Ovary (tissue), 7 donors: ENCODE measurements at regions not wholly inside any gene's neighbourhood (a gene's known extent, or its start where the extent isn't known, plus 50 kb on each side); places are given as distances from the start of the nearest gene placed in this dataset.

Experiments used
- DNase-seq, 5 donors: peaks; one replicate each; pipeline ENCODE4 v3.0.0-alpha.2; 2019 to 2020
- H3K27ac ChIP-seq, 2 donors: fragments of 200-600 bp; one replicate each; pipeline versions ENCODE4 v1.5.1 to v1.8.0; 2019 to 2022
- H3K27me3 ChIP-seq: fragments of 200-600 bp; one replicate; pipeline ENCODE4 v1.8.0; 2022
- H3K36me3 ChIP-seq: fragments of 200-600 bp; sonication (generic); one replicate; pipeline ENCODE4 v1.5.1; 2019
- H3K4me1 ChIP-seq: one replicate; pipeline ENCODE4 v1.8.1; 2013; ENCODE audit warnings: mild to moderate bottlenecking, moderate library complexity; ENCODE audit not compliant: insufficient read depth
- H3K4me3 ChIP-seq: fragments of 200-600 bp; sonication (generic); one replicate; pipeline ENCODE4 v1.5.1; 2017
- H3K9me3 ChIP-seq, 2 donors: fragments of 200-600 bp in 1 of 2; sonication (generic) in 1 of 2; one replicate each; pipeline versions ENCODE4 v1.5.1 to v1.8.1; 2013 to 2019; ENCODE audit warnings: mild to moderate bottlenecking in 1 of 2, moderate library complexity in 1 of 2
- EP300 ChIP-seq: sonication (generic); formaldehyde crosslinking; IDR thresholded peaks from one replicate; pipeline ENCODE4 v1.6.1; 2017; ENCODE audit warnings: antibody characterized with exemption
- POLR2A ChIP-seq: fragments of 450-650 bp; IDR thresholded peaks from one replicate; pipeline ENCODE4 v1.6.1; 2017; ENCODE audit warnings: antibody characterized with exemption, mild to moderate bottlenecking, moderate library complexity
- WGBS, 3 donors: extraction: QIAGEN DNeasy Blood & Tissue Kit in 1 of 3; methylation state at CpG; one replicate each; pipeline versions ENCODE4 v1.1.5 to v1.1.7; 2013 to 2017; 5-methylcytosine and 5-hydroxymethylcytosine counted together
- intact Hi-C, 4 donors: fragments of 100-400 bp; cut with DNase I; formaldehyde crosslinking; loops; one replicate each; pipeline versions ENCODE4 v1.11.0 to v1.15.1; 2022 to 2023
- TF ChIP-seq, protein P1 (sequence below), 3 donors: fragments of 450-650 bp in 2 of 3; fragments of 200-600 bp in 1 of 3; IDR thresholded peaks; one replicate each; pipeline versions ENCODE4 v1.5.1 to v1.8.0; 2016 to 2022; ENCODE audit warnings: antibody characterized with exemption in 3 of 3, mild to moderate bottlenecking in 1 of 3
- donor health status: DM: no; HTN: no; CAD: no; lungs with moderate emphysema.
- donor health status: DM: no; HTN: no; CAD: no.
- donor health status: Bipolar disorder and iron deficiency.
- donor health status: DM: no; HTN: no; CAD: no.
- donor health status: DM: yes; HTN: yes; CAD: no.

DNA sequence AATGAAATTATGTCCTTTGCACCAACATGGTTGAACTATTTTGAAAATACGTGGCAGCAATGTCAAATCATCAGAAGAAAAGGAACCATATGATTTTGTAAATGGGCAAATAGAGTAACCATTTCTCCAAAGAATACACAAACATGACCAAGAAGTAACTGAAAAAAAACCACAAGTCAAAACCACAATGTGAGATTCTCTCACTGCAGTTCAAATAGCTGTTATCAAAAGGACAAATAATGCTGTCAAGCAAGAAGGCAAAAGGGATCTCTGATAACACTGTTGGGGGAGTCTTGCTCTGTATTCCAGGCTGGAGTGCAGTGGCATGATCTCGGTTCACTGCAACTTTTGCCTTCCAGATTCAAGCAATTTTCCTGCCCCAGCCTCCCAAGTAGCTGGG lies 170.7 kb upstream of the XIST start:
- TF ChIP-seq, protein P1, sequence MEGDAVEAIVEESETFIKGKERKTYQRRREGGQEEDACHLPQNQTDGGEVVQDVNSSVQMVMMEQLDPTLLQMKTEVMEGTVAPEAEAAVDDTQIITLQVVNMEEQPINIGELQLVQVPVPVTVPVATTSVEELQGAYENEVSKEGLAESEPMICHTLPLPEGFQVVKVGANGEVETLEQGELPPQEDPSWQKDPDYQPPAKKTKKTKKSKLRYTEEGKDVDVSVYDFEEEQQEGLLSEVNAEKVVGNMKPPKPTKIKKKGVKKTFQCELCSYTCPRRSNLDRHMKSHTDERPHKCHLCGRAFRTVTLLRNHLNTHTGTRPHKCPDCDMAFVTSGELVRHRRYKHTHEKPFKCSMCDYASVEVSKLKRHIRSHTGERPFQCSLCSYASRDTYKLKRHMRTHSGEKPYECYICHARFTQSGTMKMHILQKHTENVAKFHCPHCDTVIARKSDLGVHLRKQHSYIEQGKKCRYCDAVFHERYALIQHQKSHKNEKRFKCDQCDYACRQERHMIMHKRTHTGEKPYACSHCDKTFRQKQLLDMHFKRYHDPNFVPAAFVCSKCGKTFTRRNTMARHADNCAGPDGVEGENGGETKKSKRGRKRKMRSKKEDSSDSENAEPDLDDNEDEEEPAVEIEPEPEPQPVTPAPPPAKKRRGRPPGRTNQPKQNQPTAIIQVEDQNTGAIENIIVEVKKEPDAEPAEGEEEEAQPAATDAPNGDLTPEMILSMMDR (IDR thresholded peaks at IDR 0.05), result no peak
- TF ChIP-seq EP300 (no peak), POLR2A (no peak)
- intact Hi-C loops, result loop anchor here in 1 of 4 donors (10.0 kb wide), 1 partner anchor 168 kb away; the partner anchor contains the start of gene XIST
- Histone ChIP-seq H3K4me3 (no peak overlapping the region), H3K4me1 (no peaks in the 10 kb centered on the region), H3K9me3 (no peaks in the 10 kb centered on the region), H3K27me3 (no peaks in the 10 kb centered on the region), H3K36me3 (no peaks in the 10 kb centered on the region), H3K27ac (no peak overlapping the region)
- WGBS, 3 donors, result 88 to 91% (median 88%) methylated on average over 2 of the region's 2 CpGs
- DNase-seq, result no peak

DNA sequence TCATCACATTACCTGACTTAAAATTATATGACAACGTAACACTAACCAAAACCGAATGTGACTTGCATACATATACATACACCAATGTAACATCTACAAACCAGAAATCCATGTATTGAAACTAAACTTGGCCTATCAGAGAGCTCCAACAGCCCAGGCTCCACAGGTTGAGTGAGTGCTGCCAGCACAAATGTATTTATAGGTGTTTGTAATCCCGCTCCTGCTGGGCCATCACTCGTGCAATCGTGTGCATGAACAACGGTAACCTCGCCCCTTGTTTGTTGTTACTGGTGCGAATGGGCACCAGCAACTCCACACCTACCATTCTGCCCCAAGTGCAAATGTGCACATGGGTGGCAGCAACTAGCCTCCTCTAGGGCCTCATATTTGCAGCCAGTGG lies 165.7 kb upstream of the XIST start:
- no peaks in the 10 kb centered on the region for H3K9me3 ChIP-seq
- no peaks in the 10 kb centered on the region for H3K27me3 ChIP-seq
- no peak overlapping the region for H3K27ac ChIP-seq
- no peaks in the 10 kb centered on the region for H3K36me3 ChIP-seq
- no peaks in the 10 kb centered on the region for H3K4me1 ChIP-seq
- intact Hi-C loops, result no loop called here
- no peak for DNase-seq
- TF ChIP-seq EP300, result no peak
- no peak for TF ChIP-seq POLR2A
- TF ChIP-seq, protein P1 (IDR thresholded peaks at IDR 0.05), result no peak
- WGBS, 3 donors, result 92 to 97% (median 94%) methylated on average over 8 of the region's 8 CpGs
- no peak overlapping the region for H3K4me3 ChIP-seq

DNA sequence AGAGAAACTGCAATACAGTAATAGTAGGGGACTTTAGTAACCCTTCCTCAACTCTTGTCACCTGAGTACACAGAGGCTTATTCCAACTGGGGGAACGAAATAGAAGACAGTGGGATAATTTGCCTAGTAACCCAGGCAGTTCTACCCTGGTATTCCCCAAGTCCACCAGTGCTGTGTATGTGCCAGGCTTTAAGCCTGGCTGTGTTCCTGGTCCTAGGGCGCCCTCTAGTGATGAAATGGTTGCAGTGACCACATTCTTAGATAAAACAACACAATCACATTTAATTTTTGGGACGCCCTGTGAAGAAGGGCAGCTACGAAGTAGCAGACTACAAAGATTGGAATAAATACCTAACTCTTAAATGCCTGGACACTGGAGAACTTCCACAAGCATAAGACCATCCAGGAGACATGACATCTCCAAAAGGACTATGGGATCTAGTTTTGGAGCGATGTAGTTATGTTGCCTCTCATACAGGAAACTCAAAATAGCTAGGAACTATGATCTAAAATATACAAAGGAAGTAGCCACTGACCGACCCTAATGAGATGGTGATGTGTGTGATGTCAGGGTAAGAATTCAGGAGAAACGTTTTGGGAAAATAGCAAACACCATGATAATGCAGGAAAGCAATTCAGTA lies 163.0 kb upstream of the XIST start:
- TF ChIP-seq EP300 (no peak), POLR2A (no peak)
- TF ChIP-seq, protein P1 (IDR thresholded peaks at IDR 0.05), result peak; percentile 17 to 52 (median 49)
- WGBS, 3 donors, result 29 to 31% (median 30%) methylated on average over 7 of the region's 7 CpGs
- H3K36me3 ChIP-seq, result no peaks in the 10 kb centered on the region
- DNase-seq, result peak; percentile 18 to 58 (median 42)
- no peaks in the 10 kb centered on the region for H3K27me3 ChIP-seq
- H3K27ac ChIP-seq, result no peak overlapping the region
- no peaks in the 10 kb centered on the region for H3K4me1 ChIP-seq
- intact Hi-C loops, result no loop called here
- H3K4me3 ChIP-seq, result no peak overlapping the region
- no peaks in the 10 kb centered on the region for H3K9me3 ChIP-seq

DNA sequence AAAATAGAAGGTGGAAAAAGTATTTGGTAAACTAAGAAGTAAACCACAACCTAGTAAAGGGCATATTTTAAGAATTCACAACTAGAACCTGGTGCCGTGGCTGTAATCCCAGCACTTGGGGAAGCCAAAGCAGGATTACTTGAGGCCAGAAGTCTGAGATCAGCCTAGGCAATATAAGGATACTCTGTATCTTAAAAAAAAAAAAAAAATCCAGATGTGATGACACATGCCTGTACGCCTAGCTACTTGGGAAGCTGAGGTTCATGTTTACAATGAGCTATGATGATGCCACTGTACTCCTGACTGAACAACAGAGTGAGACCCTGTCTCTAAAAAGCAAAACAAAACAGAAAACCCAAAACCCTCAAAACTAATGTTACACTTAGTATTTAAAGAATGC lies 156.5 kb upstream of the XIST start:
- no peaks in the 10 kb centered on the region for H3K36me3 ChIP-seq
- intact Hi-C loops, result no loop called here
- no peak overlapping the region for H3K4me3 ChIP-seq
- TF ChIP-seq POLR2A (no peak), EP300 (no peak)
- TF ChIP-seq, protein P1 (IDR thresholded peaks at IDR 0.05), result no peak
- H3K9me3 ChIP-seq, result no peaks in the 10 kb centered on the region
- DNase-seq, result no peak
- no peaks in the 10 kb centered on the region for H3K27me3 ChIP-seq
- H3K27ac ChIP-seq, result no peak overlapping the region
- no peaks in the 10 kb centered on the region for H3K4me1 ChIP-seq
- 93 to 95% (median 94%) methylated on average over 2 of the region's 2 CpGs for WGBS, 3 donors
